OCI-LY7 (cell line): ENCODE measurements at regions not wholly inside any gene's neighbourhood (a gene's known extent, or its start where the extent isn't known, plus 50 kb on each side); places are given as distances from the start of the nearest gene placed in this dataset.

Source experiments
- BruUV-seq: library from RNA; stranded (reverse); fragments of 400-500 nt; replicated peaks from 2 replicates; lab custom pipeline; 2021; lab: Mats Ljungman, UMichigan
- CTCF ChIA-PET: fragments of 300-600 bp; sonication (Branson Sonifier 250); formaldehyde crosslinking; loops from one replicate; lab custom pipeline; 2022; ENCODE audit warnings: antibody characterized with exemption; ENCODE audit not compliant: unreplicated experiment; lab: Charles Lee
- POLR2A ChIA-PET: fragments of 300-600 bp; sonication (Branson Sonifier 250); formaldehyde crosslinking; loops from one replicate; lab custom pipeline; 2022; ENCODE audit warnings: antibody characterized with exemption; lab: Charles Lee
- DNase-seq: peaks from one replicate; pipeline ENCODE4 v3.0.0-alpha.2; 2015; ENCODE audit warnings: low spot score
- H2AFZ ChIP-seq: fragments of 200-600 bp; sonication (generic), shearing (Covaris generic); 2 replicates; pipeline ENCODE4 v1.6.1; 2014; ENCODE audit warnings: mild to moderate bottlenecking, antibody characterized with exemption, low read length, moderate library complexity
- H3K27ac ChIP-seq: fragments of 200-600 bp; sonication (generic); 2 replicates; pipeline ENCODE4 v1.5.1; 2014; ENCODE audit warnings: mixed run types, low read depth, mild to moderate bottlenecking, moderate library complexity, low read length, inconsistent platforms; ENCODE audit not compliant: poor library complexity, severe bottlenecking
- H3K36me3 ChIP-seq: fragments of 200-600 bp; sonication (generic); 2 replicates; pipeline ENCODE4 v1.6.1; 2014; ENCODE audit warnings: mild to moderate bottlenecking, antibody characterized with exemption, low read length, moderate library complexity, mixed read lengths; ENCODE audit not compliant: insufficient read depth
- H3K4me1 ChIP-seq: fragments of 200-600 bp; sonication (generic); 2 replicates; pipeline ENCODE4 v1.5.1; 2014; ENCODE audit warnings: mild to moderate bottlenecking, low read length; ENCODE audit not compliant: insufficient read depth, poor library complexity, severe bottlenecking
- H3K4me2 ChIP-seq: fragments of 200-600 bp; sonication (generic); 2 replicates; pipeline ENCODE4 v1.6.1; 2014; ENCODE audit warnings: mild to moderate bottlenecking, low read length
- H3K4me3 ChIP-seq: fragments of 200-600 bp; sonication (generic); 2 replicates; pipeline ENCODE4 v1.5.1; 2014; ENCODE audit warnings: mild to moderate bottlenecking, low read depth, low read length; ENCODE audit not compliant: poor library complexity, severe bottlenecking
- H3K79me2 ChIP-seq: fragments of 200-600 bp; sonication (generic); 2 replicates; pipeline ENCODE4 v1.6.1; 2016; ENCODE audit warnings: low read depth, mild to moderate bottlenecking, low read length, moderate library complexity, mixed read lengths; ENCODE audit not compliant: insufficient read depth
- H3K9me2 ChIP-seq: fragments of 200-600 bp; sonication (generic); 2 replicates; pipeline ENCODE4 v1.6.1; 2016; ENCODE audit warnings: mild to moderate bottlenecking, low read length, mixed read lengths; ENCODE audit not compliant: insufficient read depth
- H3K9me3 ChIP-seq: fragments of 200-600 bp; sonication (generic); 2 replicates; pipeline ENCODE4 v1.6.1; 2014; ENCODE audit warnings: mild to moderate bottlenecking, mixed run types, low read length, mixed read lengths
- H4K20me1 ChIP-seq: fragments of 200-600 bp; sonication (generic); 2 replicates; pipeline ENCODE4 v1.6.1; 2014; ENCODE audit warnings: mild to moderate bottlenecking, antibody characterized with exemption, low read length, moderate library complexity, mixed read lengths; ENCODE audit not compliant: insufficient read depth
- EZH2phosphoT487 ChIP-seq: fragments of 200-600 bp; sonication (generic); IDR thresholded peaks from 2 replicates; pipeline ENCODE4 v1.6.1; 2018; ENCODE audit warnings: low read depth, borderline replicate concordance, mild to moderate bottlenecking, mixed run types, antibody characterized with exemption, low read length, moderate library complexity, mixed read lengths
- intact Hi-C: fragments of 100-400 bp; cut with micrococcal nuclease; formaldehyde crosslinking; loops from one replicate; pipeline ENCODE4 v1.10.0; 2022; ENCODE audit not compliant: unreplicated experiment
- TF ChIP-seq, protein P1 (sequence below): fragments of 200-600 bp; sonication (generic); conservative IDR thresholded peaks from 2 replicates; pipeline ENCODE4 v1.5.1; 2014; ENCODE audit warnings: mild to moderate bottlenecking, antibody characterized with exemption, low read length, moderate library complexity, mixed read lengths

- intact Hi-C loops: no loop called here
- Histone ChIP-seq H3K9me2 (no peaks in the 10 kb centered on the region), H3K79me2 (no peaks in the 10 kb centered on the region), H3K36me3 (no peaks in the 10 kb centered on the region), H3K4me2 (no peak overlapping the region), H3K27ac (no peak overlapping the region), H3K4me3 (no peak overlapping the region), H3K9me3 (no peaks in the 10 kb centered on the region), H3K4me1 (no peaks in the 10 kb centered on the region), H2AFZ (no peak overlapping the region), H4K20me1 (no peaks in the 10 kb centered on the region)
- ChIA-PET POLR2A (no interaction called here), CTCF (no interaction called here)
- no peak for DNase-seq
- BruUV-seq: no TSS peak
- TF ChIP-seq, protein P1, sequence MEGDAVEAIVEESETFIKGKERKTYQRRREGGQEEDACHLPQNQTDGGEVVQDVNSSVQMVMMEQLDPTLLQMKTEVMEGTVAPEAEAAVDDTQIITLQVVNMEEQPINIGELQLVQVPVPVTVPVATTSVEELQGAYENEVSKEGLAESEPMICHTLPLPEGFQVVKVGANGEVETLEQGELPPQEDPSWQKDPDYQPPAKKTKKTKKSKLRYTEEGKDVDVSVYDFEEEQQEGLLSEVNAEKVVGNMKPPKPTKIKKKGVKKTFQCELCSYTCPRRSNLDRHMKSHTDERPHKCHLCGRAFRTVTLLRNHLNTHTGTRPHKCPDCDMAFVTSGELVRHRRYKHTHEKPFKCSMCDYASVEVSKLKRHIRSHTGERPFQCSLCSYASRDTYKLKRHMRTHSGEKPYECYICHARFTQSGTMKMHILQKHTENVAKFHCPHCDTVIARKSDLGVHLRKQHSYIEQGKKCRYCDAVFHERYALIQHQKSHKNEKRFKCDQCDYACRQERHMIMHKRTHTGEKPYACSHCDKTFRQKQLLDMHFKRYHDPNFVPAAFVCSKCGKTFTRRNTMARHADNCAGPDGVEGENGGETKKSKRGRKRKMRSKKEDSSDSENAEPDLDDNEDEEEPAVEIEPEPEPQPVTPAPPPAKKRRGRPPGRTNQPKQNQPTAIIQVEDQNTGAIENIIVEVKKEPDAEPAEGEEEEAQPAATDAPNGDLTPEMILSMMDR: no peak
- no peak for TF ChIP-seq EZH2phosphoT487
These were observed 170.1 kb downstream of the GATA3 start for GRCh38 chr10:8224591-8224990.

- H3K4me3 ChIP-seq: no peak overlapping the region
- no peaks in the 10 kb centered on the region for H3K4me1 ChIP-seq
- TF ChIP-seq, protein P1: no peak
- TF ChIP-seq EZH2phosphoT487: no peak
- intact Hi-C loops: no loop called here
- H3K9me2 ChIP-seq: no peaks in the 10 kb centered on the region
- no peak for DNase-seq
- ChIA-PET POLR2A (no interaction called here), CTCF (no interaction called here)
- no peaks in the 10 kb centered on the region for H3K9me3 ChIP-seq
- no peaks in the 10 kb centered on the region for H3K36me3 ChIP-seq
- no peak overlapping the region for H3K4me2 ChIP-seq
- no peak overlapping the region for H2AFZ ChIP-seq
- no peak overlapping the region for H3K27ac ChIP-seq
- no peaks in the 10 kb centered on the region for H3K79me2 ChIP-seq
- no peaks in the 10 kb centered on the region for H4K20me1 ChIP-seq
- BruUV-seq: no TSS peak
These were observed 170.7 kb downstream of the GATA3 start for GRCh38 chr10:8225187-8225586.

GRCh38 chr10:8227246-8227645, 172.8 kb downstream of the GATA3 start:
- intact Hi-C loops: no loop called here
- H3K79me2 ChIP-seq: no peaks in the 10 kb centered on the region
- CTCF ChIA-PET: no interaction called here
- POLR2A ChIA-PET: no interaction called here
- H3K9me2 ChIP-seq: no peaks in the 10 kb centered on the region
- H3K4me1 ChIP-seq: no peaks in the 10 kb centered on the region
- no TSS peak for BruUV-seq
- no peak overlapping the region for H3K27ac ChIP-seq
- H3K4me2 ChIP-seq: no peak overlapping the region
- H2AFZ ChIP-seq: no peak overlapping the region
- H3K4me3 ChIP-seq: no peak overlapping the region
- H3K9me3 ChIP-seq: no peaks in the 10 kb centered on the region
- TF ChIP-seq EZH2phosphoT487: no peak
- TF ChIP-seq, protein P1: no peak
- DNase-seq: no peak
- H3K36me3 ChIP-seq: no peaks in the 10 kb centered on the region
- H4K20me1 ChIP-seq: no peaks in the 10 kb centered on the region
